ENCODE measurements at regions not wholly inside any gene's neighbourhood (a gene's known extent, or its start where the extent isn't known, plus 50 kb on each side); places are given as distances from the start of the nearest gene placed in this dataset.

- intact Hi-C loops (cut with DNase I, micrococcal nuclease) = no loop called here
Observed at GRCh38 chr16:63146251-63146650, 1110.0 kb upstream of the CDH8 start.

GRCh38 chr16:63145411-63145810, 1109.2 kb upstream of the CDH8 start:
- peaks cover 0 to 17% of the 10 kb centered on the region in 2 experiments for H3K9me3 ChIP-seq (ENCODE audit: control insufficient read depth in 1 of 2, insufficient read depth in 1 of 2, low read length in 2 of 2)
- POLR2A ChIA-PET = no interaction called here
- TF ChIP-seq CTCF (IDR thresholded peaks at IDR 0.05) = no peak
- Mint-ChIP-seq H3K36me3 (ENCODE audit: low read depth) (no peaks in the 10 kb centered on the region), H3K4me3 (no peak overlapping the region), H3K4me1 (ENCODE audit: low read depth) (no peaks in the 10 kb centered on the region), H3K27ac (no peak overlapping the region), H3K27me3 (no peaks in the 10 kb centered on the region), H3K9me3 (peaks cover 17% of the 10 kb centered on the region)
- no peaks in the 10 kb centered on the region for H3K36me3 ChIP-seq (ENCODE audit: insufficient read depth, low read length)
- no peak overlapping the region for H3K4me3 ChIP-seq (ENCODE audit: low read length)
- no peaks in the 10 kb centered on the region for H3K4me1 ChIP-seq (ENCODE audit: insufficient read depth, low read length)
- H3K27me3 ChIP-seq (ENCODE audit: control insufficient read depth in 1 of 2, insufficient read depth in 2 of 2, low read length in 2 of 2) = no peaks in the 10 kb centered on the region
- ATAC-seq (ENCODE audit: poor library complexity) (no peak), DNase-seq (no peak)
- CTCF ChIA-PET = no interaction called here
- intact Hi-C loops (cut with DNase I, micrococcal nuclease) = no loop called here
- H3K27ac ChIP-seq (ENCODE audit: low read depth in 1 of 2, low read length in 2 of 2) = no peak overlapping the region

More at GRCh38 chr16:63146251-63146650, 1110.0 kb upstream of the CDH8 start:
- no peaks in the 10 kb centered on the region for H3K4me1 Mint-ChIP-seq (ENCODE audit: low read depth)
- ATAC-seq (ENCODE audit: poor library complexity) (no peak), DNase-seq (no peak)
- ChIA-PET POLR2A (no interaction called here), CTCF (no interaction called here)
- H3K27me3 Mint-ChIP-seq = no peaks in the 10 kb centered on the region
- Histone ChIP-seq H3K4me3 (ENCODE audit: low read length) (no peak overlapping the region), H3K4me1 (ENCODE audit: insufficient read depth, low read length) (no peaks in the 10 kb centered on the region), H3K27ac (ENCODE audit: low read depth in 1 of 2, low read length in 2 of 2) (no peak overlapping the region), H3K36me3 (ENCODE audit: insufficient read depth, low read length) (no peaks in the 10 kb centered on the region), H3K27me3 (ENCODE audit: control insufficient read depth in 1 of 2, insufficient read depth in 2 of 2, low read length in 2 of 2) (no peaks in the 10 kb centered on the region), H3K9me3 (ENCODE audit: control insufficient read depth in 1 of 2, insufficient read depth in 1 of 2, low read length in 2 of 2) (peaks cover 0 to 17% of the 10 kb centered on the region in 2 experiments)
- no peaks in the 10 kb centered on the region for H3K36me3 Mint-ChIP-seq (ENCODE audit: low read depth)
- no peak overlapping the region for H3K4me3 Mint-ChIP-seq
- peaks cover 17% of the 10 kb centered on the region for H3K9me3 Mint-ChIP-seq
- no peak overlapping the region for H3K27ac Mint-ChIP-seq
- no peak for TF ChIP-seq CTCF (IDR thresholded peaks at IDR 0.05)

GRCh38 chr16:63135069-63135468, 1098.8 kb upstream of the CDH8 start:
- no peaks in the 10 kb centered on the region for H3K4me1 Mint-ChIP-seq (ENCODE audit: low read depth)
- H3K4me3 Mint-ChIP-seq = no peak overlapping the region
- CTCF ChIA-PET = interaction anchor here (0.7 kb wide), 1 partner anchor 47 kb away, joined by 3 read pairs; no protein-coding TSS in a partner anchor
- no peaks in the 10 kb centered on the region for H3K27me3 ChIP-seq (ENCODE audit: control insufficient read depth in 1 of 2, insufficient read depth in 2 of 2, low read length in 2 of 2)
- H3K9me3 Mint-ChIP-seq = peaks cover 20% of the 10 kb centered on the region
- no peak overlapping the region for H3K4me3 ChIP-seq (ENCODE audit: low read length)
- H3K36me3 ChIP-seq (ENCODE audit: insufficient read depth, low read length) = no peaks in the 10 kb centered on the region
- H3K4me1 ChIP-seq (ENCODE audit: insufficient read depth, low read length) = no peaks in the 10 kb centered on the region
- no peak overlapping the region for H3K27ac Mint-ChIP-seq
- intact Hi-C loops (cut with DNase I, micrococcal nuclease) = no loop called here
- H3K9me3 ChIP-seq (ENCODE audit: control insufficient read depth in 1 of 2, insufficient read depth in 1 of 2, low read length in 2 of 2) = peaks cover 6 to 12% of the 10 kb centered on the region in 2 experiments
- H3K36me3 Mint-ChIP-seq (ENCODE audit: low read depth) = no peaks in the 10 kb centered on the region
- no peak for DNase-seq
- POLR2A ChIA-PET = no interaction called here
- H3K27ac ChIP-seq (ENCODE audit: low read depth in 1 of 2, low read length in 2 of 2) = no peak overlapping the region
- no peaks in the 10 kb centered on the region for H3K27me3 Mint-ChIP-seq
- TF ChIP-seq CTCF (IDR thresholded peaks at IDR 0.05) = no peak
- ATAC-seq (ENCODE audit: poor library complexity) = no peak

Data from CD4-positive, alpha-beta T cell (primary cell).